ENCODE measurements at regions not wholly inside any gene's neighbourhood (a gene's known extent, or its start where the extent isn't known, plus 50 kb on each side); places are given as distances from the start of the nearest gene placed in this dataset.

GRCh38 chr7:92889081-92889480 lies 52.7 kb upstream of the CDK6 start:
- no peak for TF ChIP-seq YY1 (tag by site-specific recombination; IDR thresholded peaks at IDR 0.05)
- no peak for TF ChIP-seq ZNF354C (tag by site-specific recombination; IDR thresholded peaks at IDR 0.05; ENCODE audit: borderline replicate concordance, low read depth)
- TF ChIP-seq ZNF501 (tag by site-specific recombination; IDR thresholded peaks at IDR 0.05) = no peak
- TF ChIP-seq CTCF (tag by site-specific recombination; IDR thresholded peaks at IDR 0.05) = no peak
